ENCODE measurements at regions not wholly inside any gene's neighbourhood (a gene's known extent, or its start where the extent isn't known, plus 50 kb on each side); places are given as distances from the start of the nearest gene placed in this dataset.

- H3K36me3 Mint-ChIP-seq (ENCODE audit: low read depth), result no peaks in the 10 kb centered on the region
- no peak for ATAC-seq
- H3K4me1 Mint-ChIP-seq, result no peaks in the 10 kb centered on the region
- no peak for DNase-seq
- H3K4me3 Mint-ChIP-seq, result no peak overlapping the region
- no peaks in the 10 kb centered on the region for H3K9me3 Mint-ChIP-seq
- H3K27me3 Mint-ChIP-seq, result peaks cover 2% of the 10 kb centered on the region
- no peak overlapping the region for H3K27ac Mint-ChIP-seq
These were observed 212.4 kb upstream of the STK17B start for GRCh38 chr2:196383799-196384198.

GRCh38 chr2:196384729-196385128 is 213.4 kb upstream of the STK17B start:
- H3K4me3 Mint-ChIP-seq, result no peak overlapping the region
- no peak overlapping the region for H3K27ac Mint-ChIP-seq
- H3K27me3 Mint-ChIP-seq, result no peaks in the 10 kb centered on the region
- H3K4me1 Mint-ChIP-seq, result peaks cover 8% of the 10 kb centered on the region
- DNase-seq (no peak), ATAC-seq (no peak)
- H3K9me3 Mint-ChIP-seq, result no peaks in the 10 kb centered on the region
- no peaks in the 10 kb centered on the region for H3K36me3 Mint-ChIP-seq (ENCODE audit: low read depth)

GRCh38 chr2:196389670-196390069 is 218.3 kb upstream of the STK17B start:
- Mint-ChIP-seq H3K4me3 (no peak overlapping the region), H3K4me1 (peaks cover 8% of the 10 kb centered on the region), H3K36me3 (ENCODE audit: low read depth) (no peaks in the 10 kb centered on the region), H3K9me3 (no peaks in the 10 kb centered on the region), H3K27ac (no peak overlapping the region), H3K27me3 (peaks cover 2% of the 10 kb centered on the region)
- peak; percentile 84 for ATAC-seq
- no peak for DNase-seq

- no peak overlapping the region for H3K4me3 Mint-ChIP-seq
- H3K4me1 Mint-ChIP-seq, result peaks cover 8% of the 10 kb centered on the region
These were observed 219.1 kb upstream of the STK17B start for GRCh38 chr2:196390243-196391148.

GRCh38 chr2:196391149-196391479 is 219.7 kb upstream of the STK17B start:
- Mint-ChIP-seq H3K4me3 (no peak overlapping the region), H3K27me3 (peaks cover 2% of the 10 kb centered on the region), H3K27ac (no peak overlapping the region), H3K4me1 (peaks cover 8% of the 10 kb centered on the region), H3K36me3 (ENCODE audit: low read depth) (no peaks in the 10 kb centered on the region), H3K9me3 (no peaks in the 10 kb centered on the region)
- ATAC-seq, result no peak
- DNase-seq, result no peak

More at GRCh38 chr2:196390243-196391148, 219.1 kb upstream of the STK17B start:
- Mint-ChIP-seq H3K27me3 (peaks cover 2% of the 10 kb centered on the region), H3K36me3 (ENCODE audit: low read depth) (no peaks in the 10 kb centered on the region), H3K27ac (no peak overlapping the region), H3K9me3 (no peaks in the 10 kb centered on the region)
- no peak for DNase-seq
- no peak for ATAC-seq

- no peaks in the 10 kb centered on the region for H3K4me1 Mint-ChIP-seq
- H3K36me3 Mint-ChIP-seq (ENCODE audit: low read depth), result no peaks in the 10 kb centered on the region
- DNase-seq (no peak), ATAC-seq (no peak)
- no peak overlapping the region for H3K4me3 Mint-ChIP-seq
- no peak overlapping the region for H3K27ac Mint-ChIP-seq
- H3K27me3 Mint-ChIP-seq, result no peaks in the 10 kb centered on the region
- H3K9me3 Mint-ChIP-seq, result no peaks in the 10 kb centered on the region
These were observed 227.7 kb upstream of the STK17B start for GRCh38 chr2:196399096-196399495.

GRCh38 chr2:196399722-196400691 is 228.6 kb upstream of the STK17B start:
- DNase-seq, result no peak
- H3K9me3 Mint-ChIP-seq, result no peaks in the 10 kb centered on the region

GRCh38 chr2:196403471-196403870 is 232.1 kb upstream of the STK17B start:
- no peaks in the 10 kb centered on the region for H3K4me1 Mint-ChIP-seq
- no peaks in the 10 kb centered on the region for H3K9me3 Mint-ChIP-seq
- ATAC-seq (no peak), DNase-seq (no peak)
- no peaks in the 10 kb centered on the region for H3K36me3 Mint-ChIP-seq (ENCODE audit: low read depth)
- H3K4me3 Mint-ChIP-seq, result no peak overlapping the region
- no peak overlapping the region for H3K27ac Mint-ChIP-seq
- no peaks in the 10 kb centered on the region for H3K27me3 Mint-ChIP-seq

More at GRCh38 chr2:196399722-196400691, 228.6 kb upstream of the STK17B start:
- Mint-ChIP-seq H3K4me1 (no peaks in the 10 kb centered on the region), H3K27me3 (no peaks in the 10 kb centered on the region), H3K4me3 (no peak overlapping the region), H3K27ac (peak overlapping the region; percentile 3), H3K36me3 (ENCODE audit: low read depth) (no peaks in the 10 kb centered on the region)
- no peak for ATAC-seq

GRCh38 chr2:196404276-196404675 is 232.9 kb upstream of the STK17B start:
- DNase-seq (no peak), ATAC-seq (no peak)
- H3K36me3 Mint-ChIP-seq (ENCODE audit: low read depth), result no peaks in the 10 kb centered on the region
- no peak overlapping the region for H3K27ac Mint-ChIP-seq
- H3K9me3 Mint-ChIP-seq, result no peaks in the 10 kb centered on the region
- no peaks in the 10 kb centered on the region for H3K4me1 Mint-ChIP-seq
- no peak overlapping the region for H3K4me3 Mint-ChIP-seq
- no peaks in the 10 kb centered on the region for H3K27me3 Mint-ChIP-seq

GRCh38 chr2:196407675-196408264 is 231.7 kb upstream of the CCDC150 start:
- H3K36me3 Mint-ChIP-seq (ENCODE audit: low read depth), result no peaks in the 10 kb centered on the region
- H3K4me1 Mint-ChIP-seq, result no peaks in the 10 kb centered on the region
- H3K27ac Mint-ChIP-seq, result no peak overlapping the region
- no peaks in the 10 kb centered on the region for H3K27me3 Mint-ChIP-seq
- DNase-seq (no peak), ATAC-seq (peak; percentile 48)
- H3K9me3 Mint-ChIP-seq, result no peaks in the 10 kb centered on the region
- no peak overlapping the region for H3K4me3 Mint-ChIP-seq

- no peaks in the 10 kb centered on the region for H3K36me3 Mint-ChIP-seq (ENCODE audit: low read depth)
- peaks cover 5% of the 10 kb centered on the region for H3K4me1 Mint-ChIP-seq
- no peak overlapping the region for H3K4me3 Mint-ChIP-seq
- ATAC-seq, result no peak
- peaks cover 2% of the 10 kb centered on the region for H3K27me3 Mint-ChIP-seq
- H3K9me3 Mint-ChIP-seq, result no peaks in the 10 kb centered on the region
- DNase-seq, result no peak
- no peak overlapping the region for H3K27ac Mint-ChIP-seq
These were observed 230.1 kb upstream of the CCDC150 start for GRCh38 chr2:196409376-196409775.

- no peak overlapping the region for H3K4me3 Mint-ChIP-seq
- no peak overlapping the region for H3K27ac Mint-ChIP-seq
- peaks cover 2% of the 10 kb centered on the region for H3K27me3 Mint-ChIP-seq
- no peak for DNase-seq
- peaks cover 10% of the 10 kb centered on the region for H3K4me1 Mint-ChIP-seq
- no peaks in the 10 kb centered on the region for H3K9me3 Mint-ChIP-seq
- ATAC-seq, result no peak
- no peaks in the 10 kb centered on the region for H3K36me3 Mint-ChIP-seq (ENCODE audit: low read depth)
These were observed 229.5 kb upstream of the CCDC150 start for GRCh38 chr2:196410008-196410407.

- no peaks in the 10 kb centered on the region for H3K9me3 Mint-ChIP-seq
- ATAC-seq (peak; percentile 60), DNase-seq (no peak)
- H3K36me3 Mint-ChIP-seq (ENCODE audit: low read depth), result no peaks in the 10 kb centered on the region
- H3K4me3 Mint-ChIP-seq, result no peak overlapping the region
- peaks cover 2% of the 10 kb centered on the region for H3K27me3 Mint-ChIP-seq
- no peak overlapping the region for H3K27ac Mint-ChIP-seq
- peaks cover 17% of the 10 kb centered on the region for H3K4me1 Mint-ChIP-seq
These were observed 225.7 kb upstream of the CCDC150 start for GRCh38 chr2:196413821-196414274.

- ATAC-seq, result peak; percentile 43
- Mint-ChIP-seq H3K9me3 (no peaks in the 10 kb centered on the region), H3K36me3 (ENCODE audit: low read depth) (no peaks in the 10 kb centered on the region), H3K4me3 (peak overlapping the region; percentile 44), H3K27ac (peak overlapping the region; percentile 44), H3K27me3 (peaks cover 4% of the 10 kb centered on the region), H3K4me1 (peaks cover 17% of the 10 kb centered on the region)
- DNase-seq, result peak; percentile 15
These were observed 224.1 kb upstream of the CCDC150 start for GRCh38 chr2:196415384-196415783.
